Kidney (tissue), 13 donors: ENCODE measurements at regions not wholly inside any gene's neighbourhood (a gene's known extent, or its start where the extent isn't known, plus 50 kb on each side); places are given as distances from the start of the nearest gene placed in this dataset.

Experiments used
- DNase-seq, 5 donors: peaks; one replicate each; pipeline ENCODE4 v3.0.0-alpha.2; 2013 to 2020
- FAIRE-seq: peaks from 2 replicates; lab custom pipeline; 2012; peaks lifted over from hg19 to GRCh38; lab: Jason Lieb, UNC
- H3K27ac ChIP-seq, 2 donors: one replicate each; pipeline ENCODE4 v1.7.0; 2013; ENCODE audit warnings: low read depth in 2 of 2, low read length in 2 of 2, inconsistent platforms in 1 of 2
- H3K27me3 ChIP-seq: one replicate; pipeline ENCODE4 v1.7.1; 2013; ENCODE audit warnings: low read length, inconsistent platforms; ENCODE audit not compliant: control insufficient read depth, insufficient read depth
- H3K36me3 ChIP-seq, 3 donors: one replicate each; pipeline versions ENCODE4 v1.7.0 to v1.7.1; 2013; ENCODE audit warnings: low read length in 3 of 3, control low read depth in 1 of 3, inconsistent platforms in 1 of 3; ENCODE audit not compliant: insufficient read depth in 3 of 3, control insufficient read depth in 2 of 3
- H3K4me1 ChIP-seq, 3 donors: one replicate each; pipeline versions ENCODE4 v1.7.0 to v1.7.1; 2013; ENCODE audit warnings: low read length in 3 of 3, inconsistent platforms in 1 of 3, low read depth in 1 of 3; ENCODE audit not compliant: control insufficient read depth in 2 of 3, insufficient read depth in 2 of 3
- H3K4me3 ChIP-seq, 3 donors: one replicate each; pipeline versions ENCODE4 v1.7.0 to v1.8.1; 2013; ENCODE audit warnings: low read length in 3 of 3, control low read depth in 1 of 3, inconsistent platforms in 1 of 3
- H3K9ac ChIP-seq, 3 donors: one replicate each; pipeline versions ENCODE4 v1.7.0 to v1.7.1; 2013; ENCODE audit warnings: low read length in 3 of 3, control low read depth in 1 of 3, inconsistent platforms in 1 of 3
- H3K9me3 ChIP-seq, 3 donors: one replicate each; pipeline versions ENCODE4 v1.7.0 to v1.7.1; 2013; ENCODE audit warnings: low read length in 3 of 3, control low read depth in 1 of 3, inconsistent platforms in 1 of 3; ENCODE audit not compliant: control insufficient read depth in 2 of 3, insufficient read depth in 1 of 3
- intact Hi-C: fragments of 100-400 bp; cut with DNase I; formaldehyde crosslinking; loops from one replicate; pipeline ENCODE4 v1.11.1; 2022
- TF ChIP-seq, protein P1 (sequence below): IDR thresholded peaks from 3 replicates; pipeline ENCODE4 v1.5.1; 2012; ENCODE audit warnings: mild to moderate bottlenecking, moderate library complexity, borderline replicate concordance; ENCODE audit not compliant: insufficient read depth; ENCODE audit errors: extremely low read depth
- donor health status: control.
- donor health status: control.
- donor health status: control.
- donor health status: control.
- donor health status: control.
- donor health status: DM: yes; HTN: yes; CAD: no.
- donor health status: Normal renal cell carcinoma (clear cell type).

DNA sequence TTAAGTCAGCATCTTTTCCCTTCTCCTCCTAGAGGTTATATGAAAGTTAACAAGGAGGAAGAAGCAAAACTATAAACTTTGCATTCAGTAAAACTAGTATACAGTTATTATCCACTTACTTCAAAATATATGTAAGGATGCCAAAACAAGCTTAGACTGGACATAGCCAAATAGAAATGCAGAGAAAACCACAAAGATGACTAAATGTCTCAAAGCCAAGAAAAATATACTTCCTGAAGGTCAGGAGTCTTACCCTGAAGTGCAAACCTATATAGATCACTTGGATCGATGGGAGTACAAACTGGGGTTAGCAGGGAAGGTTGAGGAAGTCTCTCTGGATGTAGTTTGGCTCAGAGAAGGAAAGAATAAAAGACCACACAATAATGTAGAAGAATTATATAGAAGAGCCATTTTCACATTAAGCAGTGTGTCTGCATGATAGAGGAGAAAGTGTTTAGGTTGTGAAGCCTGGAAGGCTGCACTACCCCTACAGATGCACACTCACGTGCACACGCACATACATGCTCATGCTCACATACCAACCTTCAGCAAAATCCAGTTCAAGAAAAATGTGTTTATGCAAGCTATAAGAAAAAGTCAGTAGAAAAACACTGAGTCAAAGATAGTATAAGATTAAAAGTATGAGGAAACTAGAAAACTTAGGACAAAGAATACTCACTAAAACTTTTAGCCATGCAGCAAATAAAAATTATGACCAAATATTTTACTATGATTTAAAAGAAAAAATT lies 112.1 kb upstream of the RXFP2 start:
- FAIRE-seq (no peak), DNase-seq (no peak)
- H3K9me3 ChIP-seq, result no peaks in the 10 kb centered on the region
- H3K36me3 ChIP-seq, result no peaks in the 10 kb centered on the region
- no peak overlapping the region for H3K27ac ChIP-seq
- no peaks in the 10 kb centered on the region for H3K27me3 ChIP-seq
- H3K4me3 ChIP-seq, result no peak overlapping the region
- H3K9ac ChIP-seq, result no peak overlapping the region
- TF ChIP-seq, protein P1, sequence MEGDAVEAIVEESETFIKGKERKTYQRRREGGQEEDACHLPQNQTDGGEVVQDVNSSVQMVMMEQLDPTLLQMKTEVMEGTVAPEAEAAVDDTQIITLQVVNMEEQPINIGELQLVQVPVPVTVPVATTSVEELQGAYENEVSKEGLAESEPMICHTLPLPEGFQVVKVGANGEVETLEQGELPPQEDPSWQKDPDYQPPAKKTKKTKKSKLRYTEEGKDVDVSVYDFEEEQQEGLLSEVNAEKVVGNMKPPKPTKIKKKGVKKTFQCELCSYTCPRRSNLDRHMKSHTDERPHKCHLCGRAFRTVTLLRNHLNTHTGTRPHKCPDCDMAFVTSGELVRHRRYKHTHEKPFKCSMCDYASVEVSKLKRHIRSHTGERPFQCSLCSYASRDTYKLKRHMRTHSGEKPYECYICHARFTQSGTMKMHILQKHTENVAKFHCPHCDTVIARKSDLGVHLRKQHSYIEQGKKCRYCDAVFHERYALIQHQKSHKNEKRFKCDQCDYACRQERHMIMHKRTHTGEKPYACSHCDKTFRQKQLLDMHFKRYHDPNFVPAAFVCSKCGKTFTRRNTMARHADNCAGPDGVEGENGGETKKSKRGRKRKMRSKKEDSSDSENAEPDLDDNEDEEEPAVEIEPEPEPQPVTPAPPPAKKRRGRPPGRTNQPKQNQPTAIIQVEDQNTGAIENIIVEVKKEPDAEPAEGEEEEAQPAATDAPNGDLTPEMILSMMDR, result no peak
- no peaks in the 10 kb centered on the region for H3K4me1 ChIP-seq
- intact Hi-C loops, result no loop called here

- DNase-seq (peak in 1 of 5 donors; percentile 50), FAIRE-seq (no peak)
- peaks cover 0 to 2% (median 0%) of the 10 kb centered on the region in 3 donors for H3K9me3 ChIP-seq
- H3K4me1 ChIP-seq, result no peaks in the 10 kb centered on the region
- no peak overlapping the region for H3K4me3 ChIP-seq
- intact Hi-C loops, result no loop called here
- H3K27ac ChIP-seq, result no peak overlapping the region
- TF ChIP-seq, protein P1, result no peak
- no peak overlapping the region for H3K9ac ChIP-seq
- no peaks in the 10 kb centered on the region for H3K27me3 ChIP-seq
- no peaks in the 10 kb centered on the region for H3K36me3 ChIP-seq
Observed at GRCh38 chr13:31629085-31629780, 110.1 kb upstream of the RXFP2 start.

GRCh38 chr13:31631071-31631470 lies 108.3 kb upstream of the RXFP2 start:
- Histone ChIP-seq H3K27ac (no peak overlapping the region), H3K27me3 (no peaks in the 10 kb centered on the region), H3K4me1 (no peaks in the 10 kb centered on the region), H3K9me3 (peaks cover 0 to 2% (median 0%) of the 10 kb centered on the region in 3 donors), H3K9ac (no peak overlapping the region), H3K36me3 (no peaks in the 10 kb centered on the region), H3K4me3 (no peak overlapping the region)
- DNase-seq (no peak), FAIRE-seq (no peak)
- intact Hi-C loops, result no loop called here
- TF ChIP-seq, protein P1, result no peak
